H9 (cell line): ENCODE measurements at regions not wholly inside any gene's neighbourhood (a gene's known extent, or its start where the extent isn't known, plus 50 kb on each side); places are given as distances from the start of the nearest gene placed in this dataset.

Source experiments
- DNase-seq: peaks from one replicate; pipeline ENCODE4 v3.0.0-alpha.2; 2017
- H2AFZ ChIP-seq: one replicate; pipeline ENCODE4 v1.6.1; 2013; ENCODE audit warnings: mild to moderate bottlenecking, low read length, control low read depth, moderate library complexity
- H2AK5ac ChIP-seq: 2 replicates; pipeline ENCODE4 v1.6.1; 2013; ENCODE audit warnings: low read length, control low read depth, mixed read lengths; ENCODE audit not compliant: insufficient read length
- H2BK120ac ChIP-seq: one replicate; pipeline ENCODE4 v1.6.1; 2013; ENCODE audit warnings: low read depth, mild to moderate bottlenecking, low read length, control low read depth, inconsistent platforms; ENCODE audit not compliant: poor library complexity, severe bottlenecking
- H2BK12ac ChIP-seq: 2 replicates; pipeline ENCODE4 v1.6.1; 2013; ENCODE audit warnings: low read length, control low read depth, mixed read lengths, low read depth; ENCODE audit not compliant: insufficient read length
- H2BK15ac ChIP-seq: 2 replicates; pipeline ENCODE4 v1.6.1; 2013; ENCODE audit warnings: low read depth, low read length, control low read depth
- H2BK20ac ChIP-seq: one replicate; pipeline ENCODE4 v1.6.1; 2013; ENCODE audit warnings: low read depth, mild to moderate bottlenecking, low read length, control low read depth, inconsistent platforms; ENCODE audit not compliant: poor library complexity, severe bottlenecking
- H2BK5ac ChIP-seq: 2 replicates; pipeline ENCODE4 v1.6.1; 2013; ENCODE audit warnings: low read length, control low read depth, mixed read lengths; ENCODE audit not compliant: insufficient read length
- H3K14ac ChIP-seq: 2 replicates; pipeline ENCODE4 v1.6.1; 2013; ENCODE audit warnings: low read length, control low read depth; ENCODE audit not compliant: insufficient read depth
- H3K18ac ChIP-seq: 2 replicates; pipeline ENCODE4 v1.6.1; 2013; ENCODE audit warnings: low read depth, mild to moderate bottlenecking, mixed read lengths, low read length, control low read depth; ENCODE audit not compliant: insufficient read length
- H3K23ac ChIP-seq: 2 replicates; pipeline ENCODE4 v1.6.1; 2013; ENCODE audit warnings: low read length, control low read depth, mixed read lengths, low read depth; ENCODE audit not compliant: insufficient read length
- H3K23me2 ChIP-seq: 2 replicates; pipeline ENCODE4 v1.6.1; 2013; ENCODE audit warnings: low read depth, mild to moderate bottlenecking, mixed read lengths, low read length, control low read depth; ENCODE audit not compliant: insufficient read length, poor library complexity, severe bottlenecking
- H3K27ac ChIP-seq: 2 replicates; pipeline ENCODE4 v1.5.1; 2013; ENCODE audit warnings: low read length, control low read depth, mixed read lengths, low read depth; ENCODE audit not compliant: insufficient read length
- H3K27me3 ChIP-seq: 2 replicates; pipeline ENCODE4 v1.6.1; 2013; ENCODE audit warnings: low read length, control low read depth, inconsistent platforms; ENCODE audit not compliant: insufficient read depth
- H3K4ac ChIP-seq: 2 replicates; pipeline ENCODE4 v1.6.1; 2013; ENCODE audit warnings: low read depth, mild to moderate bottlenecking, control low read depth, inconsistent platforms, low read length, moderate library complexity
- H3K4me1 ChIP-seq: 2 replicates; pipeline ENCODE4 v1.6.1; 2013; ENCODE audit warnings: low read length, control low read depth, inconsistent platforms; ENCODE audit not compliant: insufficient read depth
- H3K4me2 ChIP-seq: 2 replicates; pipeline ENCODE4 v1.6.1; 2013; ENCODE audit warnings: low read length, control low read depth, mixed read lengths; ENCODE audit not compliant: insufficient read length, insufficient read depth
- H3K56ac ChIP-seq: 2 replicates; pipeline ENCODE4 v1.6.1; 2013; ENCODE audit warnings: low read depth, mild to moderate bottlenecking, mixed read lengths, low read length, control low read depth; ENCODE audit not compliant: insufficient read length
- H3K79me1 ChIP-seq: 2 replicates; pipeline ENCODE4 v1.6.1; 2013; ENCODE audit warnings: low read depth, mild to moderate bottlenecking, moderate library complexity, low read length, control low read depth, inconsistent platforms; ENCODE audit not compliant: insufficient read depth, poor library complexity, severe bottlenecking
- H3K79me2 ChIP-seq: 2 replicates; pipeline ENCODE4 v1.6.1; 2013; ENCODE audit warnings: low read length, control low read depth, inconsistent platforms; ENCODE audit not compliant: insufficient read depth
- H3K9ac ChIP-seq: 2 replicates; pipeline ENCODE4 v1.6.1; 2013; ENCODE audit warnings: low read length, control low read depth, mixed read lengths; ENCODE audit not compliant: insufficient read length; ENCODE audit errors: extremely low read depth
- H3K9me3 ChIP-seq: one replicate; pipeline ENCODE4 v1.6.1; 2013; ENCODE audit warnings: low read depth, low read length, inconsistent platforms; ENCODE audit not compliant: control insufficient read depth
- H3T11ph ChIP-seq: one replicate; pipeline ENCODE4 v1.6.1; 2013; ENCODE audit warnings: mild to moderate bottlenecking, low read length, control low read depth, inconsistent platforms
- H4K20me1 ChIP-seq: one replicate; pipeline ENCODE4 v1.6.1; 2013; ENCODE audit not compliant: control insufficient read depth, insufficient read length, insufficient read depth
- H4K5ac ChIP-seq: 2 replicates; pipeline ENCODE4 v1.6.1; 2013; ENCODE audit warnings: low read depth, mild to moderate bottlenecking, mixed read lengths, low read length, control low read depth; ENCODE audit not compliant: insufficient read length
- H4K8ac ChIP-seq: replicated peaks from 2 replicates; pipeline ENCODE4 v1.6.1; 2013; ENCODE audit warnings: low read length, control low read depth, mixed read lengths, low read depth; ENCODE audit not compliant: insufficient read length
- H4K91ac ChIP-seq: 2 replicates; pipeline ENCODE4 v1.6.1; 2013; ENCODE audit warnings: low read depth, mild to moderate bottlenecking, moderate library complexity, mixed read lengths, low read length, control low read depth; ENCODE audit not compliant: insufficient read length
- H3K27ac Mint-ChIP-seq, 3 experiments: 2 replicates in 2 of 3; 3 replicates in 1 of 3; pipeline ENCODE4 v1.8.0; 2020 to 2021; ENCODE audit warnings: mixed read lengths in 3 of 3, mild to moderate bottlenecking in 1 of 3, moderate library complexity in 1 of 3
- H3K27me3 Mint-ChIP-seq: 2 replicates; pipeline ENCODE4 v1.8.0; 2021; ENCODE audit warnings: low read depth, mild to moderate bottlenecking, moderate library complexity, mixed read lengths
- H3K36me3 Mint-ChIP-seq, 3 experiments: 2 replicates in 2 of 3; 3 replicates in 1 of 3; pipeline ENCODE4 v1.8.0; 2020 to 2021; ENCODE audit warnings: low read depth in 3 of 3, mixed read lengths in 3 of 3; ENCODE audit not compliant: insufficient read depth in 1 of 3
- H3K4me1 Mint-ChIP-seq, 2 experiments: 2 replicates each; pipeline ENCODE4 v1.8.0; 2020; ENCODE audit warnings: mixed read lengths in 2 of 2
- H3K4me3 Mint-ChIP-seq, 2 experiments: 2 replicates in 1 of 2; 3 replicates in 1 of 2; pipeline ENCODE4 v1.8.0; 2020 to 2021; ENCODE audit warnings: mild to moderate bottlenecking in 2 of 2, mixed read lengths in 2 of 2, moderate library complexity in 1 of 2
- H3K9me3 Mint-ChIP-seq, 2 experiments: 2 replicates in 1 of 2; 3 replicates in 1 of 2; pipeline ENCODE4 v1.8.0; 2020; ENCODE audit warnings: mild to moderate bottlenecking in 2 of 2, mixed read lengths in 2 of 2, moderate library complexity in 1 of 2
- WGBS: extraction: QIAGEN DNeasy Blood & Tissue Kit; methylation state at CpG from one replicate; pipeline ENCODE4 v1.1.7; 2013; ENCODE audit warnings: missing lambda C conversion rate, low lambda C conversion rate, mixed read lengths; ENCODE audit not compliant: insufficient read length; ENCODE audit errors: extremely low coverage; 5-methylcytosine and 5-hydroxymethylcytosine counted together
- TF ChIP-seq, protein P1 (sequence below): fragments of 200-600 bp; sonication (generic); conservative IDR thresholded peaks from 3 replicates; pipeline ENCODE4 v1.8.0; 2021; ENCODE audit warnings: antibody characterized with exemption, mild to moderate bottlenecking

DNA sequence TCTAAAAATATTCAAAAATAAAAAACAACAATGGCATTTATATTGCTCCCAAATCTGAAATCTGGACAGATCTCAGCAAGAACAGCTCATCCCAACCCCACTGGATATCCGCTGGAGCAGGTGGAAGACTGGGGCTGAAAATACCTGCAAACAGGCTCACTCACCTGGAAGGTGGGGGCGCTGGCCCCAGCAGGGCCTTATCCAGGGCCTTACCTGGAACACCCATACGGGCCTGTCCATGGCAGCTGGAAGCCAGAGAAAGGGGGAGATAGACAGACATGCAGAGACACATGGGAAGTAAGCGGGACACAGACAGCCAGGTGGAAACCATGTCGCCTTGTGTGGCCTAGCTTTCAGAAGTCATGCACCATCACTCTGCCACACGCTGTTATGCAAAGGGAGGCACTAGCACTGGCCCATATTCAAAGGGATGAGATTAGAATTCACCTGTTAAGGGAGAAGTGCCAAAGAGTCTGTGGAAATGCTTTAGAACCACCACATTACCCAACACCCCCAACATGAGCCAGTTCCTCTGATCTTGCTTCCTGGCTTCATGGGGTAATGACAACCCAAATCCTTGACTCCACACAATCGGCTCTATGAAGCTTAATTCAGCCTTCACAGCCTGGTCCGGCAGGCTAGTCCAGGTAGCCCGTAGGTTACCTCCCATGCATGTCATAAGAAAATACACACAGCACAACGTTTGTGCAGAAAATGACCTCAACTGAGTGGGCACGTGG, 99.0 kb upstream of the CDYL start:
- H3K27ac ChIP-seq = no peak overlapping the region
- no peak overlapping the region for H2BK5ac ChIP-seq
- no peak overlapping the region for H3K18ac ChIP-seq
- no peak overlapping the region for H3T11ph ChIP-seq
- no peak overlapping the region for H3K4me2 ChIP-seq
- no peaks in the 10 kb centered on the region for H3K27me3 ChIP-seq
- no peak overlapping the region for H2AFZ ChIP-seq
- no peaks in the 10 kb centered on the region for H4K20me1 ChIP-seq
- no peak overlapping the region for H2BK120ac ChIP-seq
- Mint-ChIP-seq H3K27me3 (peaks cover 6% of the 10 kb centered on the region), H3K4me1 (peaks cover 21 to 25% of the 10 kb centered on the region in 2 experiments; a peak in 3 of 4 replicates), H3K36me3 (no peaks in the 10 kb centered on the region), H3K4me3 (no peak overlapping the region), H3K9me3 (no peaks in the 10 kb centered on the region), H3K27ac (no peak overlapping the region)
- H3K79me1 ChIP-seq = no peaks in the 10 kb centered on the region
- H2BK12ac ChIP-seq = no peak overlapping the region
- H3K4me1 ChIP-seq = peaks cover 7% of the 10 kb centered on the region
- H2BK15ac ChIP-seq = no peak overlapping the region
- no peak overlapping the region for H4K5ac ChIP-seq
- H3K79me2 ChIP-seq = no peaks in the 10 kb centered on the region
- TF ChIP-seq, protein P1, sequence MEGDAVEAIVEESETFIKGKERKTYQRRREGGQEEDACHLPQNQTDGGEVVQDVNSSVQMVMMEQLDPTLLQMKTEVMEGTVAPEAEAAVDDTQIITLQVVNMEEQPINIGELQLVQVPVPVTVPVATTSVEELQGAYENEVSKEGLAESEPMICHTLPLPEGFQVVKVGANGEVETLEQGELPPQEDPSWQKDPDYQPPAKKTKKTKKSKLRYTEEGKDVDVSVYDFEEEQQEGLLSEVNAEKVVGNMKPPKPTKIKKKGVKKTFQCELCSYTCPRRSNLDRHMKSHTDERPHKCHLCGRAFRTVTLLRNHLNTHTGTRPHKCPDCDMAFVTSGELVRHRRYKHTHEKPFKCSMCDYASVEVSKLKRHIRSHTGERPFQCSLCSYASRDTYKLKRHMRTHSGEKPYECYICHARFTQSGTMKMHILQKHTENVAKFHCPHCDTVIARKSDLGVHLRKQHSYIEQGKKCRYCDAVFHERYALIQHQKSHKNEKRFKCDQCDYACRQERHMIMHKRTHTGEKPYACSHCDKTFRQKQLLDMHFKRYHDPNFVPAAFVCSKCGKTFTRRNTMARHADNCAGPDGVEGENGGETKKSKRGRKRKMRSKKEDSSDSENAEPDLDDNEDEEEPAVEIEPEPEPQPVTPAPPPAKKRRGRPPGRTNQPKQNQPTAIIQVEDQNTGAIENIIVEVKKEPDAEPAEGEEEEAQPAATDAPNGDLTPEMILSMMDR = no peak
- no peak overlapping the region for H3K4ac ChIP-seq
- no peak overlapping the region for H2BK20ac ChIP-seq
- H4K8ac ChIP-seq = no peak overlapping the region
- DNase-seq = no peak
- H4K91ac ChIP-seq = no peak overlapping the region
- WGBS = no CpG with 5 or more reads among the region's 11 CpGs
- H3K23me2 ChIP-seq = no peaks in the 10 kb centered on the region
- H3K23ac ChIP-seq = no peak overlapping the region
- no peak overlapping the region for H2AK5ac ChIP-seq
- H3K56ac ChIP-seq = no peak overlapping the region
- no peaks in the 10 kb centered on the region for H3K9me3 ChIP-seq
- H3K14ac ChIP-seq = no peak overlapping the region; the same call in 1 of the 2 replicates
- H3K9ac ChIP-seq = no peak overlapping the region
